Vagina (tissue), 2 donors: ENCODE measurements at regions not wholly inside any gene's neighbourhood (a gene's known extent, or its start where the extent isn't known, plus 50 kb on each side); places are given as distances from the start of the nearest gene placed in this dataset.

Experiments
- DNase-seq, 2 donors: peaks; one replicate each; pipeline ENCODE4 v3.0.0-alpha.2; 2017; ENCODE audit errors: extremely low spot score in 2 of 2
- H3K27ac ChIP-seq: fragments of 200-600 bp; sonication (generic); one replicate; pipeline ENCODE4 v1.5.1; 2019
- H3K27me3 ChIP-seq: fragments of 200-600 bp; sonication (generic); one replicate; pipeline ENCODE4 v1.5.1; 2019
- H3K36me3 ChIP-seq, 2 donors: fragments of 200-600 bp; sonication (generic); one replicate each; pipeline ENCODE4 v1.5.1; 2017 to 2019
- H3K4me1 ChIP-seq: fragments of 200-600 bp; sonication (generic); one replicate; pipeline ENCODE4 v1.5.1; 2019
- H3K4me3 ChIP-seq, 2 donors: fragments of 200-600 bp; sonication (generic); 1 replicate in 1 of 2; 2 replicates in 1 of 2; pipeline ENCODE4 v1.5.1; 2016 to 2019
- H3K9me3 ChIP-seq: fragments of 200-600 bp; sonication (generic); one replicate; pipeline ENCODE4 v1.5.1; 2019
- CTCF ChIP-seq, 3 experiments: fragments of 450-650 bp in 2 of 3; fragments of 200-600 bp in 1 of 3; sonication (generic) in 1 of 3; IDR thresholded peaks; one replicate each; pipeline ENCODE4 v1.5.1; 2017 to 2019; ENCODE audit warnings: antibody characterized with exemption in 3 of 3, mild to moderate bottlenecking in 2 of 3, moderate library complexity in 2 of 3
- POLR2A ChIP-seq, 2 donors: fragments of 450-650 bp; IDR thresholded peaks; one replicate each; pipeline ENCODE4 v1.6.1; 2017; ENCODE audit warnings: antibody characterized with exemption in 2 of 2, mild to moderate bottlenecking in 2 of 2, moderate library complexity in 2 of 2
- POLR2AphosphoS5 ChIP-seq, 2 donors: sonication (generic); formaldehyde crosslinking; IDR thresholded peaks; one replicate each; pipeline ENCODE4 v1.9.0; 2017; ENCODE audit warnings: antibody characterized with exemption in 2 of 2, mild to moderate bottlenecking in 2 of 2, low read depth in 1 of 2; ENCODE audit not compliant: insufficient read depth in 1 of 2
- intact Hi-C: fragments of 100-400 bp; cut with DNase I; formaldehyde crosslinking; loops from one replicate; pipeline ENCODE4 v1.15.1; 2023

GRCh38 chr11:70891844-70892380 is 360.5 kb downstream of the SHANK2 start:
- Histone ChIP-seq H3K27ac (no peak overlapping the region), H3K27me3 (no peaks in the 10 kb centered on the region), H3K36me3 (no peaks in the 10 kb centered on the region), H3K4me1 (no peaks in the 10 kb centered on the region), H3K9me3 (no peaks in the 10 kb centered on the region), H3K4me3 (no peak overlapping the region)
- TF ChIP-seq CTCF (IDR thresholded peaks at IDR 0.05): no peak
- TF ChIP-seq POLR2AphosphoS5 (IDR thresholded peaks at IDR 0.05; ENCODE audit: insufficient read depth in 1 of 2, low read depth in 1 of 2): no peak
- TF ChIP-seq POLR2A (IDR thresholded peaks at IDR 0.05): no peak
- intact Hi-C loops: no loop called here
- no peak for DNase-seq

GRCh38 chr11:70892889-70893288 is 359.5 kb downstream of the SHANK2 start:
- H3K4me3 ChIP-seq: no peak overlapping the region
- no peaks in the 10 kb centered on the region for H3K36me3 ChIP-seq
- H3K27ac ChIP-seq: no peak overlapping the region
- intact Hi-C loops: no loop called here
- no peaks in the 10 kb centered on the region for H3K27me3 ChIP-seq
- no peak for DNase-seq
- no peak for TF ChIP-seq CTCF (IDR thresholded peaks at IDR 0.05)
- TF ChIP-seq POLR2A (IDR thresholded peaks at IDR 0.05): no peak
- no peak for TF ChIP-seq POLR2AphosphoS5 (IDR thresholded peaks at IDR 0.05; ENCODE audit: insufficient read depth in 1 of 2, low read depth in 1 of 2)
- H3K9me3 ChIP-seq: no peaks in the 10 kb centered on the region
- no peaks in the 10 kb centered on the region for H3K4me1 ChIP-seq

- no peaks in the 10 kb centered on the region for H3K27me3 ChIP-seq
- no peak overlapping the region for H3K4me3 ChIP-seq
- no peaks in the 10 kb centered on the region for H3K36me3 ChIP-seq
- no peaks in the 10 kb centered on the region for H3K9me3 ChIP-seq
- H3K4me1 ChIP-seq: no peaks in the 10 kb centered on the region
- intact Hi-C loops: no loop called here
- H3K27ac ChIP-seq: no peak overlapping the region
- TF ChIP-seq POLR2A (IDR thresholded peaks at IDR 0.05) (no peak), POLR2AphosphoS5 (IDR thresholded peaks at IDR 0.05; ENCODE audit: insufficient read depth in 1 of 2, low read depth in 1 of 2) (no peak), CTCF (IDR thresholded peaks at IDR 0.05) (no peak)
- no peak for DNase-seq
Measured at GRCh38 chr11:70894566-70895365, 357.6 kb downstream of the SHANK2 start.

GRCh38 chr11:70895366-70895670 is 357.1 kb downstream of the SHANK2 start:
- no peak overlapping the region for H3K27ac ChIP-seq
- H3K4me3 ChIP-seq: no peak overlapping the region
- no peak for TF ChIP-seq CTCF (IDR thresholded peaks at IDR 0.05)
- no peak for TF ChIP-seq POLR2AphosphoS5 (IDR thresholded peaks at IDR 0.05; ENCODE audit: insufficient read depth in 1 of 2, low read depth in 1 of 2)
- TF ChIP-seq POLR2A (IDR thresholded peaks at IDR 0.05): no peak
- no peaks in the 10 kb centered on the region for H3K36me3 ChIP-seq
- no peak for DNase-seq
- intact Hi-C loops: no loop called here
- H3K9me3 ChIP-seq: no peaks in the 10 kb centered on the region
- H3K4me1 ChIP-seq: no peaks in the 10 kb centered on the region
- no peaks in the 10 kb centered on the region for H3K27me3 ChIP-seq

- no peak for DNase-seq
- Histone ChIP-seq H3K4me1 (no peaks in the 10 kb centered on the region), H3K36me3 (no peaks in the 10 kb centered on the region), H3K27me3 (no peaks in the 10 kb centered on the region), H3K27ac (no peak overlapping the region), H3K4me3 (no peak overlapping the region), H3K9me3 (no peaks in the 10 kb centered on the region)
- TF ChIP-seq CTCF (IDR thresholded peaks at IDR 0.05): no peak
- no peak for TF ChIP-seq POLR2AphosphoS5 (IDR thresholded peaks at IDR 0.05; ENCODE audit: insufficient read depth in 1 of 2, low read depth in 1 of 2)
- TF ChIP-seq POLR2A (IDR thresholded peaks at IDR 0.05): no peak
- intact Hi-C loops: no loop called here
Measured at GRCh38 chr11:70897429-70897828, 354.9 kb downstream of the SHANK2 start.
